ENCODE measurements at regions not wholly inside any gene's neighbourhood (a gene's known extent, or its start where the extent isn't known, plus 50 kb on each side); places are given as distances from the start of the nearest gene placed in this dataset.

DNA sequence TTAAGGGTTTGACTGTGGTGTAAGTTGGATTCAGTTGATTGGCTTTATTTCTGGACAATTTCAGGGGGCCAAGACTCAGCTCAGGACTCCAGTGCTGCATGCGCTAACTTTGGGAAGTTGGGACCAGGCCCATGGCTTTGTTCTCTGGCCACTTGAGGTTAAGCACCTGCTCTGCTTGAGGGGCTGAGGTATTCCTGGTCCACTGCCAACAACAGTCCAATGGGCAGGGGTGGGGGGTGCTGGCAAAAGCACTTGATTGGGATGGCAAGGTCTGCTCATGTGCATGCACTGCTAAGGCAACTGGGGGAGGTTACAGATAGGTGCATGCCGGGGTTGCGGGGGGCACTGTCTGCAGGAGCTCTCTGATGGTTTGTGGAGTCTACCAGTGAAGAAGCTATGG, 52.6 kb upstream of the ASB17 start:
- DNase-seq: no peak

DNA sequence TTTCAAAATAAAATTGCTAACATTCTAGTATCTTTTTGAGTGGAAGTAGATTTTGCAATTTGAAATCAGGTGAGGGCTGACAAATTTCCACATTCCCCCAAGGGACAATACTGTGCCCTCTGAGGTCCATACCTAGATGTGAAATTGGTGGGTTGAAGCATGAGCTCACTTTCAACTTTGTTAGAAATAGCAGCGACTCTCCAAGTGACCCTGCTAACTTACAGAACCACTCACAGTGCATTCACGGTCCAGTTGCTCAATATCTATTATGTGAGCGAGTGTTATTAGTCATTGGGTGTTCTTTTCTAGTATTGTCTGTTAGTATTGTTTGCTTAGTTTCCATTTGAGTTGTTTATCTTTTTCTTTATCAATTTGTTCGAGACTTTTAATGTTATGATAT, 53.6 kb upstream of the ASB17 start:
- DNase-seq: no peak

DNA sequence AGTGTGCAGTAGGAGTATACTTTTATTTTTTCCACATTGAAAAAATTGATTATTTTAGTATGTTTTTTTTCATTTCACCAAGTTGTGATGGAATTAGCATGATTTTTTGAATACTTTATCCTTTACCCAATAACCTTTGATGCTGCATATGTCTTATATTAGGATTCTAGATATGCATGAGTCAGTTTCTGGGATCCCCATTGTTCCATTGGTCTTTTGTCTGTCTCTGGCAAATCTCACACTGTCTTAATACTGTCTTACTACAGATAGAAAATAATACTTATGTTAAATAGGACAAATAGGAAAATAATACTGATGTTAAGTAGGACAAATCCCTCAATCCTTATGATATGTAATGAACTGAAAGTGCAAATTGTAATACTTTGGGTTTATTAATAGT, 54.3 kb upstream of the ASB17 start:
- no peak for DNase-seq

DNA sequence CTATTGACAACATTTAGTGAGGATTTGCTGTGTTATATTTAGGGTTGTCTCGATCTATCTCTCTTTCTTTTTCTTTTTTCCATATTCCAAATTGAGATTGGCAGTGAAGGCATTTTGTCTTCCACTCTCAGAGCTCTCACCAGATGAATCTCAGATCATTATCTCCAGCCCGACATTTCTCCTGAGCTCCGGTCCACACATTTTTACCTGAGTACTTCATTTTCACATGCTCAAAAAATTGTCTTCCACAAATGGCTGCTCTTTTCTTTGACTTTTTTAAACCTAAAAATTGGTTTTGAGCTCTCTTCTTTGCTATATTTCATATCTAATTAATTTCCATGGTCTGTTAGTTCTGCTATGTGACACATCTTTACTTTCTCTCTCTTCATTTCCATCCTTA, 56.9 kb upstream of the ASB17 start:
- DNase-seq: no peak

DNA sequence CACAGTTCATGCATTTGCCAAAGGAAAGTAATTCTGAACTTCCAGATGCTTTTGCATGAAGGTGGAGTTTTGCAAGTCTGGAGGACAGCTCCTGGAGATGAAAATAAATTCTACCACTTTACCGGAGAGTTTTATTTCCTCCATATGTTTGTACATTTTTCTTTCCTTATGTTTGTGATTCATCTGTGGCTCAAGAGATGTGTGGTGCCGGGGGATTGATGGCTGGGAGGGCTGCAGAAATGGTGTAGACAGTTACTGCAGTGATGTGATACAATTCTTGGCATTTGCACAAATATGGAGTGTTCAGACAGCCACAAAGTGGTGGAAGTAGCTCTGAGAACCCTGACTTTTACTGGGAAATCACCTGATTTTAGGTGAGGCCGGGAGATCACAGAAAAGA, 58.5 kb upstream of the ASB17 start:
- no peak for DNase-seq

DNA sequence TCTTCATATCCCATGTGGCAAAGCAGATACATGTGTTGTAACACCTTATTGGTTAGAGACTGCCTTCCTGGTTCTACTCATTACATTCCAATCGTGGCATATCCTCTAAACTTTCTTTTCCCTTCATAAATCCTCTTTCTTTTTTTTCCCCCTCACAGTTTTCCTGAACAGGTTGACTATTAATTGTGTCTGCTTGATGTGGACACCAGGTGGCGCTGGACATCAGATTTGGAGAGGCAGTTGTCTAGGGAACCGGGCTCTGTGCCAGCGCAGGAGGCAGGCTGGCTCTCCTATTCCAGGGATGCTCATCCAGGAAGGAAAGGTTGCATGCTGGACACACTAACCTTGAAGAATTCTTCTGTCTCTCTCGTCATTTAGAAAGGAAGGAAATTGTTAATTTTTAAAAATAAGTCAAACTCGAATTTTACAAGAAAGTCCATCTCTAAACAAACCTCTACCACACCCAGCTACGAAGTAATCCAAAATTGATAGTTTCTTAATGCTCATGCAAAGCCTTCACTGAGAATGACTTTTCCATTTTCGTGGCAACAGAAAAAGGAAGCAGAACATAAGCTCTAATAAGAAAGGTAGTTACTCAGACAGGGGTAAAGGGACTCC, 59.4 kb upstream of the ASB17 start:
- DNase-seq: peak; percentile 86

DNA sequence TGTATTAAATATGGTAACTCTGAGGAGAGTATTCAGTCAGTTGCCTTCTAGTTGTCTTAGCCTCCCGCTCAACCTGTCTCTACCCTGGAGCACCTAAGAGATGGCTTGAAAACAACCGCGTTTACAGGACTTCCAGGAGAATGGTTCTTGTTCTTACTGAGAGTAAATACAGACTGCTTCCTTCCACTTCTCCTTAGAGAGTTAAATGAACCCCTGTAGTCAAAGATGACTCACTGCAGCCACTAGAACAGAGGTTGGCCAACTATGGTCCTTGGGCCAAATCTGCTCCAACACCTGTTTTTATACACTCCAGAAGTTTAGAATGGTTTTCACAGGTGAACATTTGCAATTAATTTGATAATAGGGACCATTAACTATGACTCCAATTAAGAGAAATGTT, 60.1 kb upstream of the ASB17 start:
- no peak for DNase-seq

DNA sequence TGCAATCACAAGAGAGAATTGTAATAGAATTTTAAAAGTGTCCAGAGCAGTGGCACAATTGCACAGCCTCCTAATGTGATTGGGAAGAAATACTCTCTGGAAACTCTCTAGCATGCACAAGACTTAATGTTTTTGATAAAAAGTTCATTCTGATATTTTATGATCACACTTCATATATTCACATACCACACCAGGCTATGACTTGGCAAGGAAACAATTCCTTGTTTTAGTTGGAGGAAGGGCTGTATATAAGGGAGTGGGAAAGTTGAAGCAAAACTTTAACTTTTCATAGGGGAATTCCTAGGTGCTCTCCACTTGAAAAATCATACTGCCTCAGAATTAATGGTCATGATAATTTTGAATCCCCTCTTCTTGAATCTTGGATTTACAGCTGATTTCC, 61.5 kb upstream of the ASB17 start:
- no peak for DNase-seq

DNA sequence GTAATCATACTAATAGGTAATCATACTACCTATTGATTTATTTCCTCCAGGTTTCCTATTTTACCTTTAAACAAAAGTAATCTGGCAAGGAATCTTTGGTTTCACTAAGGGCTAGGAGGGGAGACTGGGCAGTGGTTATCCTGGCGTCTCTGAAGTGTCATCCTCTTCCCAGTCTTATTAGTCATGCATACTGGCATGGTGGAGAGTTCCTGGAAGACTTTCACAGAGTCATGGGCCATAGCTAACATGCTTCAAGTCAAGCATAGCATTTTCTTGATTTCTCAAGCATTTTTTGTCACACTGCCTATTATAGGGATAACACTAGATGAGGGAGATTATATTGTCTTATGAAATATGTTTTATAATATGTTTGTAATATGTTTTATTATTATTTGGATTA, 64.0 kb upstream of the ASB17 start:
- no peak for DNase-seq

DNA sequence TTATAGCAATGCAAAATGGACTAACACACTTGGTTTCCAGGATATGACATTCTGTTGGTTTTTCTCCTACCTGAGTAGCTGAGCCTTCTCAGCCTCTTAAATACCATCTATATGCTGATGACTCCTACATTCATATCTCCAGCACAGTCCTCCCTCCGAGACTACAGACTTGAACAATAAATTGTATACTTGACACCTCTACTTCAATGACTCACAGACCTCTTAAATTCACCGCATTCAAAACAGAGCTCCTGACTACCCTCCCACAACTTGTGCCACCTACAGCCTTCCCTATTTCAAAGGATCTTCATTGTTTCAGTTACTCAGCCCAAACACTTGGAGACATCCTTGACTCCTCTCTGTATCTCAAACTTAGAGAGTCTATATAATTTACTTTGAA, 66.8 kb upstream of the ASB17 start:
- DNase-seq: no peak

DNA sequence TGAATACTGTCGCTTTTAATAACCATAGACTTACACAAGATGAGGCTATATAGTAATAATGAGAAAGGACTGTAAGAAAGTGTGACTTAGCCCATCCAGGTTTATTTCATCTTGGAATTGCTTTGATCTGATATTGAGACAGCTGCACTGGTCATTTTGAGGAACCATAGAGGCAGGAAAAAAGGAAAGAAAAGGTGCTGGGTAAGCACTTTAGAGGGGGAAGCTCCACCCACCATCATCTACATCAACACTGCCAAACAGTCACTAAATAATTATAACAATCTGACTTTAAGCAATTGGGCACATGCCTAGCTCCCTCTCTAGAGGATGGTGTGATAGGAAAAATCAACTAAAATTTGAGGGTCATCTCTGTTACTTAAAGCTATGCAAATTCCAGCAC, 70.6 kb upstream of the ST6GALNAC3 start:
- DNase-seq: no peak

DNA sequence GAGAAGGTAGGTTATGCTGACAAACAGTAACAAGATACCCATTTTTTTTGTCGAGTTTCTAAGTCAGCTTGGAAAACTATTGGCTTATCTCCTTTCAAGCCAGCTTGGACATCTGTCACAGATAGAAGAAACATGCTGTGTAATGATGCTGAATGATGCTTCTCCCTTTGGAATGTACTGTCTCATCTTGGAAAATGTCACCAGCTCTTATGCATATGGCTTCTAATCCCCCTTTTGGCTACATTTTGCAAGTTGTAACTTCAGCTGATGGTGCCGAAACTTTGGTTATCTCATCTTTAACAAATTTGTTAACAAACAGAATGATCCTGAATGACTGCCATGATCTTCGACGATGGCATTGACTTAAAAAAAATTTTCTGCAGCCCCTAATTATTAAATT, 68.8 kb upstream of the ST6GALNAC3 start:
- no peak for DNase-seq

DNA sequence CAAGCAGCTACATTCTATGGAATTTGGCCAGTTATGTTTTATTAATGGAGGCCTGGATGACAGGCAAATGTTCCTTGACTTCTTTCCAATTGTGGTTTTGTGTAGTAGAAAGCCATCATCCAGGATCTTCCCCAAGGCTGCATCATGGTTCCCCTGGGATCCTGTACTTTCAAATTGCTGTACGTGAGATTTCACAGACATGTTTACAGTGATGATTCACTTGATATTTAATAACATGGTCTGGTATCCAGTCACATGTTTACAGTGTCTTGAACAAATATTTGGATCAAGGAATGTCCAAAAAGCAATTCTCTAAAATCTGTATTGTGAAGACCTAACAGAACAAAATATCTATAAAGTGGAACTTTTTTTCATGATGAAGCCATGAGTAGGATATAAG, 68.3 kb upstream of the ST6GALNAC3 start:
- no peak for DNase-seq

DNA sequence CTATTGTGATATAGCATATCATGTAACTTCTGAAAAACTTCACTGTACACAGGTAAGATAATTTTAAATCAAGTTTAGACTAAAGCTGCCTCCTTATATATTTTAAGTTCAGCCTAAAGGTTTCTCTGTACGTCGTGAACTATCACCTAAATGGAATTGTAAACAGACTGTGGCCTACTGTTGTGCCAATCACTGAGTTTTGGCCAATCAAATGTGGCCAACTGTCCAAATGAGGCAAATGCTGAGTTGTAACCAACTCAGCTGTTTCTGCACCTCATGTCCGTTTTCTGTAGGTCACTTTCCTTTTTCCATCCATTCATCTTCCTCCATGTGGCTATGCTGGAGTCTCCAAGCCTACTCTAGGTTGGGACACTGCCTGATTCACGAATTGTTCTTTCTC, 63.7 kb upstream of the ST6GALNAC3 start:
- DNase-seq: no peak

DNA sequence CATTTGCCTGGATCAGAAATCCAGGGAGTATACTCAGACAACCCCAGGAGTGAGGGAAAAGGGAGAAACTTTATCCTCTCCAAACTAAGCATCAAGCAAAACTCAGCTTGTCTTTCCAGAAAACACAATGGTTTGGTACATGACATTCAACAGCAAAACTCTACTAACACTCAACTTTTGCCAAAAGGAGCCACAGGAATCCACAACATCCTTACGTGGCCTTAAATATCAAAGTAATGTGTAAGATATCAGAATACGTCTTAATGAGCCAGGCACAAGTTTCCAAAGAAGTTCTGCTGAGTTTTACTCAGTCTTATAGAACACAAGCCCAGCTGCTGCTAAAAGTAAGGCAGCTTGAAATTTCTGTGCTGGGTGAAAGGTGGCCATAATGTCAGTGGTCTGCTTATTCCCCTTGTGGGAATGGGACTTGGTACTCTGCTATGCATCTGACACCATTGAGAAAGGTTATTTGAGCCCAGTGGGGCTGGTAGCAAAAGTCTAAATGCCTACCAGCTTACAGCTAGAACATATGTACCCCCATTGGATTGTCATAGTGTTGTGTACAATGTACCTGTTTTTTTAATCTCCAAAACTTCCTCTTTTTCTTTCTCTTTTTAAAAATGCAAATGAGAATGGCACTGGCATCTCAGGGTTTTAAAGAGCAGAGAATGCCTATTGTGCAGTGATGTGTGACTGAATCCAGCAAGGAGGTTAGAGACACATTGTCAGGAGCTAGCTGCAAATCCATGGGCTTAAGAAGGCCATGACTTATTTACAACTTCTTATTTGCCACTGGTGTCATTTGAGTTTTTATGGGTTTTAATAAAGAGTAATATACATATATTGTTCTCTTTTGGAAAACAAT, 62.0 kb upstream of the ST6GALNAC3 start:
- no peak for DNase-seq

DNA sequence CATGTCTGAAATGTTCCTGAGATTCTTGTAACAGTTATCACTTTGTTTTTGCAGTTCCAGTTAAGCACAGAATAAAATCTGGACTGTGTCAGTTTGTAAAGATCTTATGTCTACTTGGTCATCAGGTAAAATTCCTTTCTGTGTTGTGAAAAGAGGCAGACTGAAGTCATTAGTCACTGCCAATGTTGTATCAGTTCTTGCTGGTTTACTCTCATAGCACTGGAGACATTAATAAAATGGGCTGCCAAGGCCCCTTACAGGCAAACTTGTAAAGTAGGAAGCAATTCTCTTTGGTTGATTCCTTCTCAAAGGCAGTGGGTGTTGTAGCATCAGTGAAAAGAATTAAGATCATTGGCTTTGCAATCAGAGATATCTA, 61.4 kb upstream of the ST6GALNAC3 start:
- DNase-seq: no peak

DNA sequence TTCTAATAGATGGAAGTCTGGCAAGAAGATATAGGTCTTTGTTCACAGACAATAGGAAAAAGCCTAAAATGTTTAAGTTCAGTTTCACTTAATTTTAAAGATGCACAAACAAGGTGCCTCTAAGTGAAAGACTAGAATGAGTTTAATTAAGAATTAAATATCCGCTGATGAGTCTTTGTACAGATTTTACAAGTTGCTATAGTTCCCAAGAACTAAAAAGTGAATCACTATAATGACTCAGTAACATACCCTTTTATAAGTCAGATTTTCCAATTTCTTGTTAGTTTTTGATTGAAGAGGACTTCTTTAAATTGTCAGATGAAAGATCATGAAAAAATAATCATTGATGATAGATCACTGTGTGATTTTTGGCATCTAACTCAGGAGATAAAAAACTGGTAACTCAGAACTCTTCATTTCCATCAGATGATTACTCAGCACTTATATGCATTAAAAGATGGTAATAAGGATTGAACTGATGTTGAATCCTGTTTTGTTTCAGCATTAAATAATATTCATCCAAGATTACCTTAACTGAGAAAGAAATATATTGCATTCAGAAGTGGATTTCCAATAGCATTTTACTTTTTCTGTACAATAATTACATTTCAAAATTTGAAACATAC, 59.0 kb upstream of the ST6GALNAC3 start:
- no peak for DNase-seq

DNA sequence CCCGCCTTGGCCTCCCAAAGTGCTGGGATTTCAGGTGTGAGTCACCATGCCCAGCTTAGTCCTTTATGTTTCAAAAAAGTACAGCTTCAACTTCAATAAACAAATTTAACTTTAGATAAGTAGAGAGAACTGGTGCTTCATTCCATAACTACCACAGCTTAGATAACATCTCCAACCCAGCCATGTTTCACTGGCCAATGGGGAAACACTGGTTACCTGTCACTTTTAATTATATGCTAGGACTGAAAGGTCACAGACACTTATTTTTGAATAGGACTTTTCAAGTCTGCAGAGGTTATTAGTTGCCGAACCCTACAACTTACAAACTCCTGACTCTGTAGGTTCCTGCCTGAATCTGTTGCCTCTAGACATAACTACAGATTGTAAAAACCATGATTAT, 56.5 kb upstream of the ST6GALNAC3 start:
- DNase-seq: no peak

DNA sequence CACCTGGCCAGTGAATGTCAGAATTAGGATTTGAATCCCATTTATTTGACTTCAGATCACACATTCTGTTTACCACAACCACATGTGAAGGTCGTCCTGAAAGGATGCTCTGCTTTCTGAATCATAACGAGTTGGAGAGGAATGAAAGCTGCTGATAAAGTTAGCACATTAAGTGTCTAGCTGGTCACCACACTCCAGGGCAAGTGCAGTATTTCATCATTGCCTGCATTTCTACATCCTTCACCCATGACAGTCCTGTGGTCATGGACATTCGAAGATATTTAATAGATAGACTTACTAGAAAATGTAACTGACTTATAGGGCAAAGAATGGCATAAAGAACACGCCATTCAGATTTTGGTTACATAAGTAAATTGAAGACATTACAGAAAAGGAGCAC, 52.7 kb upstream of the ST6GALNAC3 start:
- DNase-seq: no peak

DNA sequence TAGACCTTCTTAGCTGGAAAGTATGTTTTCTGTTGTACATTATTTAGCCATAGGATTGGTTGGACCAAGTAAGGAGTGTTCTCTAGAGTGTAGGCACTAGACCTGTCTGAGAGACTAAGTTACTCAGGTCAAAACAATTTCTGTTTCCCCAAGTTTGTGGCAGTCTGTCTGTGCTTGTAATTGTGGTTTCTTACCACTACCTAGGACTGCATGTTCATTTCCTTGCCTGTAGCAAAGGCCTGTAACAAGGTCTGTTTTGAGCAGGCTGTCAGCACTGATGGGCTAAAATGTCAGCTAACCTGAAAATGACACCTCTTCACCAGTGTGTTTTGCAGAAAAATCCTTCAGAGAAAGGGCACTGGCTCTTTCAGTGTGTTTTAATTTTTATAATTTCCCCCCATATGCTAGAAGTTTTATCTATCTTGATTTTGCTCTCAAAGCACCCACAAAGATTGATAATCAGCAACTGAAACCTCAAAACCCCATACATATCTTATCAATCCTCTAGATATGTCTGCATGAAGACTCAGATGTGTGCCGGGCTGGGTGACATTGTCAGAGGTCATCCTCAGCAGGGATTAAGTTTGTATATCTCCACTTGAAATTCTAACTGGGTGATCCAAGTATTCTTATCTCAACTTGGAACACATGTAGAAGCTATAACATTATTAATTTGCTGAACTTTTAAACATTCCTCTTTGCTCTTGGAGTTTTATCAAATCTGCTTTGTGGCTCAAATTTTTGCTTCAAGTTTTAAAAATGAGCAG, 50.7 kb upstream of the ST6GALNAC3 start:
- DNase-seq: no peak

All from CD4-positive, alpha-beta T cell treated with Interleukin-17A for 4 hours (primary cell).